Ecto neural progenitor cell (in vitro differentiated cells): ENCODE measurements at regions not wholly inside any gene's neighbourhood (a gene's known extent, or its start where the extent isn't known, plus 50 kb on each side); places are given as distances from the start of the nearest gene placed in this dataset.
"Not testable (repeated sequence)": the region's sequence is repeated elsewhere in the genome, so short reads cannot be mapped to it uniquely, and the experiment has no call there.

Experiments
- DNase-seq: peaks from one replicate; pipeline ENCODE4 v3.0.0-alpha.2; 2018; ENCODE audit warnings: low spot score

GRCh38 chr1:70751676-70752287 lies 295.8 kb downstream of the PTGER3 start:
- DNase-seq = not testable (repeated sequence)

- DNase-seq = no peak
These were observed 292.9 kb downstream of the PTGER3 start for GRCh38 chr1:70754701-70755100.

GRCh38 chr1:70760154-70760553 lies 287.5 kb downstream of the PTGER3 start:
- no peak for DNase-seq

GRCh38 chr1:70762386-70762785 lies 285.2 kb downstream of the PTGER3 start:
- DNase-seq = no peak

GRCh38 chr1:70764747-70765146 lies 282.9 kb downstream of the PTGER3 start:
- no peak for DNase-seq

GRCh38 chr1:70767377-70767776 lies 280.2 kb downstream of the PTGER3 start:
- DNase-seq = no peak

GRCh38 chr1:70768216-70768615 lies 279.4 kb downstream of the PTGER3 start:
- DNase-seq = no peak

- no peak for DNase-seq
These were observed 269.4 kb downstream of the PTGER3 start for GRCh38 chr1:70778056-70778762.

GRCh38 chr1:70778934-70779333 lies 268.7 kb downstream of the PTGER3 start:
- DNase-seq = no peak

GRCh38 chr1:70779571-70779970 lies 268.0 kb downstream of the PTGER3 start:
- no peak for DNase-seq

GRCh38 chr1:70785287-70785686 lies 262.3 kb downstream of the PTGER3 start:
- no peak for DNase-seq

- no peak for DNase-seq
These were observed 257.2 kb downstream of the PTGER3 start for GRCh38 chr1:70790232-70790923.

GRCh38 chr1:70795064-70795463 lies 252.6 kb downstream of the PTGER3 start:
- not testable (repeated sequence) for DNase-seq

- DNase-seq = not testable (repeated sequence)
These were observed 251.3 kb downstream of the PTGER3 start for GRCh38 chr1:70796298-70796697.

- DNase-seq = not testable (repeated sequence)
These were observed 245.0 kb downstream of the PTGER3 start for GRCh38 chr1:70802625-70803024.

- DNase-seq = no peak
These were observed 242.0 kb downstream of the PTGER3 start for GRCh38 chr1:70805641-70806040.

- DNase-seq = no peak
These were observed 240.4 kb downstream of the PTGER3 start for GRCh38 chr1:70807088-70807664.

GRCh38 chr1:70809069-70809468 lies 238.5 kb downstream of the PTGER3 start:
- DNase-seq = no peak

- DNase-seq = no peak
These were observed 235.8 kb downstream of the PTGER3 start for GRCh38 chr1:70811815-70812214.

- no peak for DNase-seq
These were observed 235.0 kb downstream of the PTGER3 start for GRCh38 chr1:70812442-70813109.

GRCh38 chr1:70818401-70818800 lies 229.2 kb downstream of the PTGER3 start:
- no peak for DNase-seq

- no peak for DNase-seq
These were observed 228.4 kb downstream of the PTGER3 start for GRCh38 chr1:70819231-70819630.
